AG04449 (cell line): ENCODE measurements at regions not wholly inside any gene's neighbourhood (a gene's known extent, or its start where the extent isn't known, plus 50 kb on each side); places are given as distances from the start of the nearest gene placed in this dataset.

ENCODE experiments used
- CTCF ChIA-PET: fragments of 350-600 bp; formaldehyde crosslinking; extraction: SDS; loops from one replicate; lab custom pipeline; 2021; ENCODE audit warnings: antibody characterized with exemption; lab: Yijun Ruan, JAX
- POLR2A ChIA-PET: fragments of 400-600, 350-600 bp; formaldehyde crosslinking; extraction: SDS; loops from one replicate; lab custom pipeline; 2020; ENCODE audit warnings: antibody characterized with exemption, inconsistent platforms; lab: Yijun Ruan, JAX
- DNase-seq: peaks from one replicate; pipeline ENCODE4 v3.0.0-alpha.2; 2010; ENCODE audit warnings: low read depth, low spot score
- H3K4me3 ChIP-seq: 2 replicates; pipeline ENCODE4 v1.5.1; 2011; ENCODE audit warnings: low read depth, mild to moderate bottlenecking, control low read depth, low read length
- CTCF ChIP-seq: IDR thresholded peaks from one replicate; pipeline ENCODE4 v1.5.1; 2011; ENCODE audit warnings: mild to moderate bottlenecking, moderate library complexity, low read length, control low read depth, inconsistent platforms; ENCODE audit not compliant: insufficient read depth; ENCODE audit errors: missing control alignments

GRCh38 chr6:158257425-158257759 lies 54.9 kb upstream of the TULP4 start:
- TF ChIP-seq CTCF, result no peak
- ChIA-PET POLR2A (no interaction called here), CTCF (interaction anchor here (1.3 kb wide), 1 partner anchor 36 kb away, joined by 3 read pairs; no protein-coding TSS in a partner anchor)
- H3K4me3 ChIP-seq, result no peak overlapping the region
- no peak for DNase-seq

GRCh38 chr6:158257781-158258180 lies 54.5 kb upstream of the TULP4 start:
- H3K4me3 ChIP-seq, result no peak overlapping the region
- ChIA-PET POLR2A (no interaction called here), CTCF (interaction anchor here (1.3 kb wide), 1 partner anchor 37 kb away, joined by 3 read pairs; no protein-coding TSS in a partner anchor)
- no peak for TF ChIP-seq CTCF
- no peak for DNase-seq

- CTCF ChIA-PET, result interaction anchor here (1.8 kb wide), 1 partner anchor 38 kb away, joined by 5 read pairs; no protein-coding TSS in a partner anchor
- POLR2A ChIA-PET, result no interaction called here
- DNase-seq, result no peak
- no peak overlapping the region for H3K4me3 ChIP-seq
- TF ChIP-seq CTCF, result no peak
These were observed 53.1 kb upstream of the TULP4 start for GRCh38 chr6:158259136-158259535.

- H3K4me3 ChIP-seq, result no peak overlapping the region
- POLR2A ChIA-PET, result no interaction called here
- no peak for DNase-seq
- CTCF ChIA-PET, result interaction anchor here (1.8 kb wide), 1 partner anchor 39 kb away, joined by 5 read pairs; no protein-coding TSS in a partner anchor
- TF ChIP-seq CTCF, result no peak
These were observed 52.4 kb upstream of the TULP4 start for GRCh38 chr6:158259845-158260244.

GRCh38 chr6:158262082-158262481 lies 50.2 kb upstream of the TULP4 start:
- H3K4me3 ChIP-seq, result no peak overlapping the region
- CTCF ChIA-PET, result interaction anchor here (0.8 to 1.5 kb wide), 2 partner anchors 41 to 346 kb away, joined by 3 to 4 read pairs; no protein-coding TSS in a partner anchor
- TF ChIP-seq CTCF, result no peak
- no peak for DNase-seq
- POLR2A ChIA-PET, result no interaction called here
